Activated CD8-positive, alpha-beta memory T cell treated with anti-CD3 and anti-CD28 coated beads, Interleukin-2, amount 50 U/mL, for 24 hours (primary cell): ENCODE measurements at regions not wholly inside any gene's neighbourhood (a gene's known extent, or its start where the extent isn't known, plus 50 kb on each side); places are given as distances from the start of the nearest gene placed in this dataset.
"Not testable (repeated sequence)": the region's sequence is repeated elsewhere in the genome, so short reads cannot be mapped to it uniquely, and the experiment has no call there.

Experiments
- DNase-seq: peaks from one replicate; pipeline ENCODE4 v3.0.0-alpha.2; 2020; ENCODE audit errors: extremely low read depth

DNA sequence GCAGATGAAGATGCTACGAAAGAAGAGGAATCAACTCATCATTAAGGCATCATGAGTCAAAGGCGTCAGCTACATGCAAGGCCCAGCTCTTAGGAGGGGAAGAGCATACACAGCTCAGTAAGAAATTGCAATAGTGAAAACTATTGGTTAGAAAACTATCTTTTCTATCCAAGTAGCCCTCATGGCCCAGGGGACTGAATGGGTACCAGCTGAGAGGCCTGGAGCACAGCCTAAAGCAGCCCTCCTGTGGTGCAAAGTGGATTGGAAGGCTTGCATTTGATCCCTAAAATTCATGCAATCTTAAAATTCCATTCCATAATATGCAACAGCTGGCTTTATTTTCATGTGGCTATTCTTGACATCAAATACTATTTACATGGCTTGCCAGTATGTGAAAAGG lies 251.8 kb upstream of the USP24 start:
- DNase-seq, result no peak

GRCh38 chr1:55466373-55466772 lies 251.2 kb upstream of the USP24 start:
- DNase-seq, result no peak

DNA sequence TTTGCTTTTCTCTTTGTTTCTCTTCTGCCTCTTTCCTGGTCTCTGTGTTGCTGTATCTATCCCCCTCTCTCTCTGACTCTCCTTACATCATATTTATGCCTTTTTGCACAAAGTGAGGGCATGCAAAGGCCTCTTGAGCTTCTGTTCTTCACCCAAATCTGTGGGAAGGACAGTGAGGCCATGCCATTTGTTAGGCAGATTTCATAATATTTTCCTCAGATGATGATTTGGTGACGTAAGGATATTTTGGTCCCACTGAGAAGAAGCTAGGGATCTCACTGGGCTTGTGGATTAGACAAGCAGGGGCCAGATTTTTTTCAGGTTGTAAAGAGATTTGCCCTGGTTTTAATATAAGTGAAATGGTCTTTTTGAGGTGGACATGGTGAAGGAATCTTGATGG lies 249.4 kb upstream of the USP24 start:
- DNase-seq, result no peak

DNA sequence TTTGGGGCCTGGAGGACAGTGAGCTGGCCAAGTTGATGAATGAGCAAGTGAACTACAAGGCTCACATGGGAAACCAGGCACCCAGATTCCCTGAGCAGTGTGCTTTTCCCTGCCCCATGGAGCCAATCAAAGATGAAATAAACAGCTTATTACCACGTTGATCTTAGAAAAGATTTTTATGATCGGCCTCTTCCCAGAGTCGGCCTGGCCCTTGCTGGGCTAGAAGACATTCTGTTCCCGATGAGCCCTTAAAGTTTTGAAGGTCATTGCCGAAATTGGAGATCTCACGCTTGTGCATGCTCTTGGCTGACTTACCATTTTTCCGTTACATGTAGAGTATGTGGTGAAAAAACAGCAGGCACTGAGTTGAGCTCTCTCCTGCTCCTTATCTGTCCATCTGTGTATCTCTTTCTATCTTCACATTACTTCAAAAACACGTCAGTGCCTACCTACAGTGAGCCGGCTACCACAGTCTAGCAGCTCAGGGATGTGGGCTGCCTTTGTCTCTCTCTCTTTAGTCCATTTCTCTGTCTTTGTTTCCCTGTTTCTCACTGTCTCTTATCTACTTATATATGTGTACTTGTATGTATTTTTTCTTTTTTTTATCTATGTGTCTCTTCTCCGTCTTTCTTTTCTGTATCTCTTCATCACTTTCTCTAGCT lies 248.8 kb upstream of the USP24 start:
- no peak for DNase-seq

- no peak for DNase-seq
Observed at GRCh38 chr1:55457874-55458273, 242.7 kb upstream of the USP24 start.

GRCh38 chr1:55456971-55457370 lies 241.8 kb upstream of the USP24 start:
- DNase-seq, result no peak

GRCh38 chr1:55448261-55448660 lies 233.1 kb upstream of the USP24 start:
- no peak for DNase-seq

GRCh38 chr1:55447488-55447887 lies 232.3 kb upstream of the USP24 start:
- DNase-seq, result no peak

GRCh38 chr1:55446351-55446750 lies 231.2 kb upstream of the USP24 start:
- no peak for DNase-seq

- DNase-seq, result no peak
Observed at GRCh38 chr1:55445416-55445815, 230.3 kb upstream of the USP24 start.

- DNase-seq, result no peak
Observed at GRCh38 chr1:55444667-55445066, 229.5 kb upstream of the USP24 start.

DNA sequence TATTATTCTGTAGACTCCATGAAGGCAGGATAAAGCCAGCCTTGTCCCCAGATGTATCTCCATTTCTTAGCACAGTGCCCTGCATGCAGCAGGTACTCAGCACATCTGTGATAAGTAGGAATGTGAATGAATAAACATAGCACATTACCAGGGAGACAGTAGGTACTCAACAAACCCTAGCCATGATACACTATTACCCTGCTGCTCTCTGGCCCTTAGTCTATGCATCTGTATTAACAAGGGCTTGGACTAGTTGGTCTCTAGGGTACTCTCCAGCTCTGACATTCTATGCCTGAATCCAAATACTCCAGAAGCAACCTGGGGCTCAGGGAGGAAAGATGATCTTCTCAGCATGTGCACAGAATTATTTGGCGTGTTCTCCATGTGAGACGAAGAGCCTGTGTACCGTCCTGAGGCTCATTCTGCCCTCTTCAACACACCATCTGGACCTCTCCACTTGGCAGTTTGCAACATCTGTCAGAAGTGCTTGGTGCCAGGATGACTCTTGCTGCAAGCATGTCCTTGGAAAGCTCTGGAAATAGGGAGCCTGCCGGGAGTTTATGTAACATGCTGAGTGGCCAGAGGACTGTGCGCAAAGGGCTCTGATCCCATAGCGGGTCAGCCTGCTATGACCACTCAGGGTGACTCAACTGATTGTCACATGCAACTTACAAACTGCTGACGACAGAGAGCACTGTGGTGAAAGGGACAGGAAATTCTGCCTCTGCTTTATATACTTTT lies 228.2 kb upstream of the USP24 start:
- no peak for DNase-seq

GRCh38 chr1:55441489-55441888 lies 226.3 kb upstream of the USP24 start:
- no peak for DNase-seq

- no peak for DNase-seq
Observed at GRCh38 chr1:55437692-55438091, 222.5 kb upstream of the USP24 start.

DNA sequence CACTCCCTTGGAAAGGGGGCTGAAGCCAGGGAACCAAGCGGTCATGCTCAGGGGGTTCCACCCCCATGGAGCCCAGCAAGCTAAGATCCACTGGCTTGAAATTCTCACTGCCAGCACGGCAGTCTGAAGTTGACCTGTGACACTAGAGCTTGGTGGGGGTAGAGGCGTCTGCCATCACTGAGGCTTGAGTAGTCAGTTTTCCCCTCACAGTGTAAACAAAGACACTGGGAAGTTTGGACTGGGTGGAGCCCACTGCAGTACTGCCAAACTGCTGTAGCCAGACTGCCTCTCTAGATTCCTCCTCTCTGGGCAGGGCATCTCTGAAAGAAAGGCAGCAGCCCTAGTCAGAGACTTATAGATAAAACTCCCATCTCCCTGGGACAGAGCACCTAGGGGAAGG lies 215.6 kb upstream of the USP24 start:
- not testable (repeated sequence) for DNase-seq

DNA sequence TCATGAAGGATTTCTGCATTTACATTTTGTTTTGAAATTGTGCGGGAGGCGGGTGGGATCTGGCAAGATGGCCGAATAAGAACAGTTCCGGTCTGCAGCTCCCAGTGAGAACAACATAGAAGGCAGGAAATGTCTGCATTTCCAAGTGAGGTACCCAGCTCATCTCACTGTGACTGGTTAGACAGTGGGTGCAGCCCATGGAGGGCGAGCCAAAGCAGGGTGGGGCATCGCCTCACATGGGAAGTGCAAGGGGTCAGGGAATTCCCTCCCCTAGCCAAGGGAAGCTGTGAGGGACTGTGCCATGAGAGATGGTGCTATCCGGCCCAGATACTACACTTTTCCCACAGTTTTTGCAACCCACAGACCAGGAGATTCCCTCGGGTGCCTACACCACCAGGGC lies 215.0 kb upstream of the USP24 start:
- DNase-seq, result not testable (repeated sequence)

GRCh38 chr1:55428944-55429931 lies 214.1 kb upstream of the USP24 start:
- no peak for DNase-seq

DNA sequence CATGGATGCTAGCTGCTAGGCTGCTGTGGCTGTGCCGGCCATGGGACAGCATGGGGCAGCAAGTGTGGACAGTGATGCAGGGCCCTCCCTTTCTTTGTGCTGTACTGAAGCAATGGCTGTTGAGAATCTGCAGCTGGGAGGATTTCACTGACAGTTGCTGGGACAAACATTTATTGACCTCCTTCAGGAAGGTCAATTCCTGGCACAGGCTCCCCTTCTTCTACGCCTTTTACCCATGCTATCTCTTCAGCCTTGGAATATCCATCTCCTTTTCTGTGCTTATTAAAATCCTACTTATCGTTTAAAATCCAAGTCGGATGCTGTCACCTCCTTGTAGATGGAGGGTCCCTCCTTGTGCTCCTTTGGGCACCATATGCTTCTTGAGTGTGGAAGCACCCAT lies 213.1 kb upstream of the USP24 start:
- DNase-seq, result no peak

GRCh38 chr1:55427606-55428005 lies 212.4 kb upstream of the USP24 start:
- DNase-seq, result no peak

GRCh38 chr1:55426619-55427018 lies 211.5 kb upstream of the USP24 start:
- no peak for DNase-seq

GRCh38 chr1:55426156-55426555 lies 211.0 kb upstream of the USP24 start:
- no peak for DNase-seq

DNA sequence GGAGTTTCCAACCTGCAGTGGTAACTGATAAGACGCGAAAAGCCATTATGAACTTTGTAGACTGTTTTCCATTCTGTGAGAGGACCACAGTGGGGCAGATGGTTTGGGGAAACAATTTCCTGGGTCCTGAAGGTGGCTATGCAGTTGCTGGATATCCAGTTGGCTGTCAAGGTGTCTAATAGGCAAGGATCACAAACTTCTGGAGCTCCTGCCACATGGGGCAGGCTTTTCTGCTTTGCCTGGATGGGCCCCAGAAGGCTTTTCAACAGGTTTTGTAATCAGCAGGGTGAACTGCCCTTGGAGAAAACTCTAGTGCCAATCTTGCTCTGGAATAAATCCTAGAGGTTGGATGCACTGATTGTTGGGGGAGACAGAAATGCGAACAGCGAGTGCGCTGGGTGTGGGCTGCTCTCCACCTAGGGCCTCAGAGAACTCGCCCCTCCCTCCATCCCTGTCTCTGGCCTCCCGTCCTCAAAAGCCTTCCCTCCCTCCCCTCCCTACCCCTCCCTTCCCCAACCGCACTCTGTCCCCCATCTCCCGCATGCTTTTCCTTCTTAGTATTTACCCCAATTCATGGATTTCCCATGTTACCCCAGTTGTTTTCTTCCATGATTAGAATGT lies 210.3 kb upstream of the USP24 start:
- no peak for DNase-seq
